Fibroblast of lung (primary cell): ENCODE measurements at regions not wholly inside any gene's neighbourhood (a gene's known extent, or its start where the extent isn't known, plus 50 kb on each side); places are given as distances from the start of the nearest gene placed in this dataset.
"Not testable (repeated sequence)": the region's sequence is repeated elsewhere in the genome, so short reads cannot be mapped to it uniquely, and the experiment has no call there.

Experiments
- DNase-seq, 2 donors: peaks; one replicate each; pipeline versions ENCODE4 v3.0.0 to v3.0.0-alpha.2; 2010; ENCODE audit warnings: low read depth in 2 of 2
- H2AFZ ChIP-seq: 2 replicates; pipeline ENCODE4 v1.5.1; 2012; ENCODE audit warnings: low read length, control low read depth, inconsistent platforms
- H3K27ac ChIP-seq: 2 replicates; pipeline ENCODE4 v1.5.1; 2011; ENCODE audit warnings: low read length, control low read depth; ENCODE audit not compliant: insufficient read depth
- H3K27me3 ChIP-seq: 2 replicates; pipeline ENCODE4 v1.5.1; 2011; ENCODE audit warnings: mild to moderate bottlenecking, low read length; ENCODE audit not compliant: control insufficient read depth, insufficient read depth
- H3K36me3 ChIP-seq: 2 replicates; pipeline ENCODE4 v1.5.1; 2011; ENCODE audit warnings: low read length; ENCODE audit not compliant: control insufficient read depth, insufficient read depth
- H3K4me1 ChIP-seq: 2 replicates; pipeline ENCODE4 v1.5.1; 2011; ENCODE audit warnings: low read length; ENCODE audit not compliant: control insufficient read depth, insufficient read depth; ENCODE audit errors: extremely low read depth
- H3K4me2 ChIP-seq: 2 replicates; pipeline ENCODE4 v1.5.1; 2011; ENCODE audit warnings: low read length, control low read depth; ENCODE audit not compliant: insufficient read depth; ENCODE audit errors: extremely low read depth
- H3K4me3 ChIP-seq, 4 experiments: fragments of 200-600 bp in 1 of 4; sonication (generic) in 1 of 4; replicated peaks in 1 of 4; 2 replicates each; pipeline ENCODE4 v1.5.1; 2011 to 2016; ENCODE audit warnings: low read length in 4 of 4, low read depth in 3 of 4, mild to moderate bottlenecking in 3 of 4, control low read depth in 2 of 4, inconsistent platforms in 1 of 4, mixed read lengths in 1 of 4; ENCODE audit not compliant: insufficient read depth in 1 of 4; ENCODE audit errors: control extremely low read depth in 1 of 4
- H3K79me2 ChIP-seq: 2 replicates; pipeline ENCODE4 v1.5.1; 2012; ENCODE audit warnings: mild to moderate bottlenecking, low read length, inconsistent platforms; ENCODE audit not compliant: control insufficient read depth, insufficient read depth
- H3K9ac ChIP-seq: 2 replicates; pipeline ENCODE4 v1.5.1; 2011; ENCODE audit warnings: mild to moderate bottlenecking, low read length, control low read depth; ENCODE audit not compliant: insufficient read depth
- H3K9me3 ChIP-seq: 2 replicates; pipeline ENCODE4 v1.5.1; 2012; ENCODE audit warnings: low read depth, low read length; ENCODE audit not compliant: control insufficient read depth, insufficient read depth
- H4K20me1 ChIP-seq: 2 replicates; pipeline ENCODE4 v1.5.1; 2011; ENCODE audit warnings: low read length; ENCODE audit not compliant: control insufficient read depth, insufficient read depth; ENCODE audit errors: extremely low read depth

GRCh38 chr5:177927500-177927899, 68.5 kb downstream of the PROP1 start:
- not testable (repeated sequence) for H3K36me3 ChIP-seq, H3K27me3 ChIP-seq, H3K4me3 ChIP-seq, H3K79me2 ChIP-seq, H3K27ac ChIP-seq, H3K9me3 ChIP-seq, H4K20me1 ChIP-seq, DNase-seq, H3K9ac ChIP-seq, H3K4me2 ChIP-seq, H3K4me1 ChIP-seq, H2AFZ ChIP-seq

- H3K36me3 ChIP-seq, H3K9me3 ChIP-seq, H3K9ac ChIP-seq, H3K27ac ChIP-seq, H4K20me1 ChIP-seq, H2AFZ ChIP-seq, H3K4me2 ChIP-seq, H3K4me3 ChIP-seq, H3K79me2 ChIP-seq, H3K4me1 ChIP-seq, H3K27me3 ChIP-seq, DNase-seq: not testable (repeated sequence)
These were observed 71.5 kb downstream of the PROP1 start for GRCh38 chr5:177924577-177924976.

GRCh38 chr5:177923837-177924236, 72.2 kb downstream of the PROP1 start:
- not testable (repeated sequence) for H3K27me3 ChIP-seq, DNase-seq, H4K20me1 ChIP-seq, H3K9ac ChIP-seq, H3K4me3 ChIP-seq, H3K36me3 ChIP-seq, H3K27ac ChIP-seq, H3K79me2 ChIP-seq, H3K4me2 ChIP-seq, H3K9me3 ChIP-seq, H2AFZ ChIP-seq, H3K4me1 ChIP-seq

GRCh38 chr5:177923189-177923588, 72.9 kb downstream of the PROP1 start:
- H3K79me2 ChIP-seq, H3K9ac ChIP-seq, H3K4me3 ChIP-seq, H3K36me3 ChIP-seq, H4K20me1 ChIP-seq, H3K4me1 ChIP-seq, H3K9me3 ChIP-seq, H3K27me3 ChIP-seq, H2AFZ ChIP-seq, H3K4me2 ChIP-seq, H3K27ac ChIP-seq, DNase-seq: not testable (repeated sequence)

- not testable (repeated sequence) for H2AFZ ChIP-seq, H3K9ac ChIP-seq, DNase-seq, H3K27ac ChIP-seq, H3K4me2 ChIP-seq, H3K27me3 ChIP-seq, H3K4me3 ChIP-seq, H3K36me3 ChIP-seq, H4K20me1 ChIP-seq, H3K9me3 ChIP-seq, H3K79me2 ChIP-seq, H3K4me1 ChIP-seq
These were observed 86.8 kb downstream of the PROP1 start for GRCh38 chr5:177909261-177909660.

GRCh38 chr5:177902806-177903205, 93.2 kb downstream of the PROP1 start:
- not testable (repeated sequence) for H3K36me3 ChIP-seq, H3K27ac ChIP-seq, DNase-seq, H3K4me3 ChIP-seq, H2AFZ ChIP-seq, H3K9ac ChIP-seq, H4K20me1 ChIP-seq, H3K79me2 ChIP-seq, H3K9me3 ChIP-seq, H3K4me1 ChIP-seq, H3K4me2 ChIP-seq, H3K27me3 ChIP-seq

GRCh38 chr5:177900066-177900465, 96.0 kb downstream of the PROP1 start:
- H3K27ac ChIP-seq, H3K9me3 ChIP-seq, H3K4me3 ChIP-seq, H4K20me1 ChIP-seq, H3K4me1 ChIP-seq, DNase-seq, H3K36me3 ChIP-seq, H3K4me2 ChIP-seq, H2AFZ ChIP-seq, H3K9ac ChIP-seq, H3K27me3 ChIP-seq, H3K79me2 ChIP-seq: not testable (repeated sequence)
